ENCODE measurements at regions not wholly inside any gene's neighbourhood (a gene's known extent, or its start where the extent isn't known, plus 50 kb on each side); places are given as distances from the start of the nearest gene placed in this dataset.

GRCh38 chr14:94924189-94924588 lies 154.3 kb upstream of the GSC start:
- TF ChIP-seq CTCF (IDR thresholded peaks at IDR 0.05): no peak
- no peak for TF ChIP-seq EZH2 (IDR thresholded peaks at IDR 0.05)

All from neural progenitor cell (in vitro differentiated cells).